Vagina (tissue), 2 donors: ENCODE measurements at regions not wholly inside any gene's neighbourhood (a gene's known extent, or its start where the extent isn't known, plus 50 kb on each side); places are given as distances from the start of the nearest gene placed in this dataset.

Source experiments
- POLR2A ChIP-seq, 2 donors: fragments of 450-650 bp; IDR thresholded peaks; one replicate each; pipeline ENCODE4 v1.6.1; 2017; ENCODE audit warnings: antibody characterized with exemption in 2 of 2, mild to moderate bottlenecking in 2 of 2, moderate library complexity in 2 of 2
- TF ChIP-seq, protein P1 (sequence below), 3 experiments: fragments of 450-650 bp in 2 of 3; fragments of 200-600 bp in 1 of 3; sonication (generic) in 1 of 3; IDR thresholded peaks; one replicate each; pipeline ENCODE4 v1.5.1; 2017 to 2019; ENCODE audit warnings: antibody characterized with exemption in 3 of 3, mild to moderate bottlenecking in 2 of 3, moderate library complexity in 2 of 3

DNA sequence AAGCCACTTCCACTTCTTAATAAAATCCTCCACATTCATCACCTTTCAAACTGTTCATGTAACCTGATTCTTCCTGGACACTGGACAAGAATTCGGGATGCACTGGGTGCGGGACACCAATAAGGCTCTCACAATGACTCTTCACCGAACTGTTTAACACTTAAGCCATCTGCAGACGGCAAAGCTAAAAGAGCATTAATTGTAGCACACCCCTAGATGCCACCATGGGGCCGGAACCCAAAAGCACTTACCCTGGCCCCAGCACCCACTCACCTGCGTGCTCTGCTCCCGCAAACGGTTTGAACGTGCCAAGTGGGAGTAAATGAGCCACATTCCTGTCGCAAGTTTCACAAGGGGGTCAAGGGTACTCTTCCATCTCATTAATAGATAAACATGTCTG, 254.3 kb upstream of the PRR20A start:
- no peak for TF ChIP-seq POLR2A (IDR thresholded peaks at IDR 0.05)
- TF ChIP-seq, protein P1, sequence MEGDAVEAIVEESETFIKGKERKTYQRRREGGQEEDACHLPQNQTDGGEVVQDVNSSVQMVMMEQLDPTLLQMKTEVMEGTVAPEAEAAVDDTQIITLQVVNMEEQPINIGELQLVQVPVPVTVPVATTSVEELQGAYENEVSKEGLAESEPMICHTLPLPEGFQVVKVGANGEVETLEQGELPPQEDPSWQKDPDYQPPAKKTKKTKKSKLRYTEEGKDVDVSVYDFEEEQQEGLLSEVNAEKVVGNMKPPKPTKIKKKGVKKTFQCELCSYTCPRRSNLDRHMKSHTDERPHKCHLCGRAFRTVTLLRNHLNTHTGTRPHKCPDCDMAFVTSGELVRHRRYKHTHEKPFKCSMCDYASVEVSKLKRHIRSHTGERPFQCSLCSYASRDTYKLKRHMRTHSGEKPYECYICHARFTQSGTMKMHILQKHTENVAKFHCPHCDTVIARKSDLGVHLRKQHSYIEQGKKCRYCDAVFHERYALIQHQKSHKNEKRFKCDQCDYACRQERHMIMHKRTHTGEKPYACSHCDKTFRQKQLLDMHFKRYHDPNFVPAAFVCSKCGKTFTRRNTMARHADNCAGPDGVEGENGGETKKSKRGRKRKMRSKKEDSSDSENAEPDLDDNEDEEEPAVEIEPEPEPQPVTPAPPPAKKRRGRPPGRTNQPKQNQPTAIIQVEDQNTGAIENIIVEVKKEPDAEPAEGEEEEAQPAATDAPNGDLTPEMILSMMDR (IDR thresholded peaks at IDR 0.05): no peak
